ENCODE measurements at regions not wholly inside any gene's neighbourhood (a gene's known extent, or its start where the extent isn't known, plus 50 kb on each side); places are given as distances from the start of the nearest gene placed in this dataset.

DNA sequence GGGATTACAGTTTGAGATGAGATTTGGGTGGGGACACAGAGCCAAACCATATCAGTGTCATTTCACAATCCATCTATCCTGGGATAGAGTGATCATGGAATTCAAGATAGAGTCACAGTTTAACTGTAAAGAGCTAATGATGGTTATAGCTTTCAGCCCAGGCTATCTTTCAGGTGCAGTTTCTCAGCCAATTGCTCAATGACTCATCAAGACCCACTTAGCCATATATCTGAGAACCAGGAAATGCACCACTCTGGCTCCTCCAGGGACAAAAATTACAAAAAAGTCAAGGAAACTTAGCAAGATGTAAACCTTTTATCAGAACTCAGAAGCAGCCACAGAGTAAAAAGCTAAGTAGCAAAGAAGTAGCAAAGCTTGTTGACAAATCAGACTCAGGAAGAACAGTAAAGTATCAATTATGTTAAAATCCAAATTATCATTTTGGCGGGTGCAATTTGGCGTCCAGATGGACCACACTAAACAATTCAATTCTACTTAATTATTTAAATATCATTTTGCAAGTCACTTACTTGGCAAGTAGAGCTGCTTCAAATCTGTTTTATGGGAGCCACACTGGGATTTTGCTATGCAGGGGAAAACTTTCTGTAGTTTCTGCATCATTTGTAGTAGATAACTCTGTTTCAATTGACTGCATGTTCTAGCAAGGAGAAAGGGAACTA lies 169.4 kb downstream of the TLE1 start:
- TF ChIP-seq POLR2A (IDR thresholded peaks at IDR 0.05; ENCODE audit: control extremely low read depth in 1 of 2, low read depth in 2 of 2, low read length in 2 of 2) (no peak), SAP30 (IDR thresholded peaks at IDR 0.05; ENCODE audit: insufficient read depth, insufficient replicate concordance, low read length) (no peak), CREB1 (IDR thresholded peaks at IDR 0.05) (no peak), RAD21 (IDR thresholded peaks at IDR 0.05 in 1 of 2, conservative IDR thresholded peaks at IDR 0.05 in 1 of 2; ENCODE audit: low read depth in 2 of 2, low read length in 2 of 2) (no peak), MAFK (IDR thresholded peaks at IDR 0.05; ENCODE audit: low read depth, low read length) (no peak), CHD2 (IDR thresholded peaks at IDR 0.05; ENCODE audit: low read length) (no peak), POLR2AphosphoS5 (IDR thresholded peaks at IDR 0.05; ENCODE audit: low read depth, low read length) (no peak)
- TF ChIP-seq, protein P1, sequence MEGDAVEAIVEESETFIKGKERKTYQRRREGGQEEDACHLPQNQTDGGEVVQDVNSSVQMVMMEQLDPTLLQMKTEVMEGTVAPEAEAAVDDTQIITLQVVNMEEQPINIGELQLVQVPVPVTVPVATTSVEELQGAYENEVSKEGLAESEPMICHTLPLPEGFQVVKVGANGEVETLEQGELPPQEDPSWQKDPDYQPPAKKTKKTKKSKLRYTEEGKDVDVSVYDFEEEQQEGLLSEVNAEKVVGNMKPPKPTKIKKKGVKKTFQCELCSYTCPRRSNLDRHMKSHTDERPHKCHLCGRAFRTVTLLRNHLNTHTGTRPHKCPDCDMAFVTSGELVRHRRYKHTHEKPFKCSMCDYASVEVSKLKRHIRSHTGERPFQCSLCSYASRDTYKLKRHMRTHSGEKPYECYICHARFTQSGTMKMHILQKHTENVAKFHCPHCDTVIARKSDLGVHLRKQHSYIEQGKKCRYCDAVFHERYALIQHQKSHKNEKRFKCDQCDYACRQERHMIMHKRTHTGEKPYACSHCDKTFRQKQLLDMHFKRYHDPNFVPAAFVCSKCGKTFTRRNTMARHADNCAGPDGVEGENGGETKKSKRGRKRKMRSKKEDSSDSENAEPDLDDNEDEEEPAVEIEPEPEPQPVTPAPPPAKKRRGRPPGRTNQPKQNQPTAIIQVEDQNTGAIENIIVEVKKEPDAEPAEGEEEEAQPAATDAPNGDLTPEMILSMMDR (IDR thresholded peaks at IDR 0.05; ENCODE audit: control extremely low read depth in 1 of 3, insufficient read depth in 1 of 3, low read depth in 1 of 3, low read length in 3 of 3), result no peak
